T1000 (cell line): ENCODE measurements at regions not wholly inside any gene's neighbourhood (a gene's known extent, or its start where the extent isn't known, plus 50 kb on each side); places are given as distances from the start of the nearest gene placed in this dataset.

ENCODE experiments used
- DNase-seq: peaks from one replicate; lab custom pipeline; 2025; ENCODE audit warnings: mixed read lengths; lab: John Stamatoyannopoulos, UW

DNA sequence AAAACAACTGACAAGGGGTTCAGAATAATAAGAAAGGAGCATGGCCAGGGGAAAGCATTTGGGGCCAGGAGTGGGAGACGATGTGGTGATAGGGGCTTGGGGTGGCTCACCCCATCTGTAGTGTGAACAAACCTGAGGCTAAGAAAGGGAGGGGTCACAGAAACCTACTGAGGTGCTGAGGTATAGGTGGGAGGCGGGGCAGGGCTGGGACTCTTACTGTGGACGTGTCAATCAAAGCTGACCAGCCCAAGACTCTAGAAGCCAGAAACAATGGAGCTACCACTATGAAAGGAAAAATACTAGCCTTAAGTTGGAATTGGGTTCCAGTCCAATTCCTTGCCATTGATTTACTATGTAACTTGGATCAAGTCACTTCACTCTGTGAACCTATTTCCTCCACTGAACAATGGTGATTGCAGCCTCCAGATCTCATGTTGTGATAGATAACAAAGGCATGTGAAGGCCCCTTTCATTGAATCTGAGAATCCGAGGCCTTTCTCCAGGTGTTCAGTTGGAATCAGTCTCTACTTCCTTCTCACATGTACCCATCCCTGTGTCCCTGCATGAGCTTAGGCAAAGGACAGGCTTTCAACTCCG lies 260.9 kb upstream of the HES1 start:
- DNase-seq = no peak

DNA sequence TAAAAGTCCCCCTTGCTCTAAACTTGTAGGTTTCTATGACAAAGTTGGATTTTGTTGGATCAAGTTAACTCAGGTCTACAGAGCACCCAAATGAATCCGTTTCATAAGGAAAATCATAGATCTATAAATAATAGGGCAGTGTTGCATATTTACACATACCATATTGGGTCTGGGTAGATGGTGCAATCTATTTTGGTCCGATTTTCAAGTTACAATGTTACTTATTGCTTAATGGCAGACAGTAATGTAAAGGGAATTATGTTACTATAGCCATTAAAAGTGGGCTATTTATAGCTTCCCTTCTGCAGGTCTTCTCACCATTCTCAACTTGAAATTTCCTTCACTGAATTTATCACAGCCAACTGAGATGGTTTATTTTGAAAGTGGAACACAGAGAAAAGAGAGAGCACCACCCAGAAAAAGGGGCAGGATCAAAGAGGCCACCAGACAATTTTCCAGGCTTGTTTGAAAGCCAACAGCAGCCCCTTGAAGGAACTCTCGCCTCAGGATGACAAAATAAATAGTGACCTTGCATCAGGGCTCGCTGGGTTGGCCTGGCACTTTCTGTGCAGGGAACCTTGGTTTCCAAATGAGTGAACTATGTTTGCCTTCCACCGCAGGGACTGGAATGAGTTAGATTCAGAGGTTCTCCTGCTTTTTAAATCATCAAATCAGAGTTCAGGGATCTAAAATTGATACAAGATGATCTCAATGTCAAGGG lies 260.2 kb upstream of the HES1 start:
- no peak for DNase-seq

DNA sequence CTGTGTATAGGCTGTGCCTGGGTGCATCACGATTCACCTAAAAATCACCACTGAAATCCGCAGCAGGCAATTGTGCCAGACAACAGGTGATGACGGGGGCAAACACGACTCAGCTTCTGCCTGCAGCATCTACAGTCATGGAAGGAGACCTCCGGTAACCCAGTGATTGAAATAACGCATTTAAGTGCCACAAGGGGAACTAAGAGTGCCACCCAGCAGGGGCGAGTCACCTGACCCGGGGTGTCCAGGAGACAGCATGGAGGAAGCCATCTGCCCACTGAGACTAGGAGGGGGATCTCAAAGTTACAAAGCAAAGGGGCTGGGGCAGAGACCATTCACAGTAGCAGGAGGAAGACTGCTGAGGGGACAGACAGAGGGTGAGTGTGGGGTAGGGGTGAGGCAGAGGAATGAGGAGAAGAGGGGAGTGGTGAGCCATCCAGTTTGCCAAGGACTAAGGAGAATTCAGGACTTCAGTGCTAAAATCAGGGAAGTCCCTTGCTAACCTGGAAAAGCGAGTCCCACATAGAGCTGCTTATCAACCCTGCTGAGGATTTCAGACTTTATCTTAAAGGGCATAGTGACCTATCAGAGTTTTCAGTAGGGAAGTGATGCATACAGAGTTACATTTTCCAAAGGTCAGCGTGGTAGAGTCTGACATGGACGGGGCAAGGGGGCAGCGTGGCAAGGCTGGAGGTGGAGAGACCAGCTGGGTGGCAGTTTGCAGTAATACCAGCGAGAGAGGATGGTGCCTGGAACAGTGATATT lies 256.7 kb upstream of the HES1 start:
- DNase-seq = no peak

DNA sequence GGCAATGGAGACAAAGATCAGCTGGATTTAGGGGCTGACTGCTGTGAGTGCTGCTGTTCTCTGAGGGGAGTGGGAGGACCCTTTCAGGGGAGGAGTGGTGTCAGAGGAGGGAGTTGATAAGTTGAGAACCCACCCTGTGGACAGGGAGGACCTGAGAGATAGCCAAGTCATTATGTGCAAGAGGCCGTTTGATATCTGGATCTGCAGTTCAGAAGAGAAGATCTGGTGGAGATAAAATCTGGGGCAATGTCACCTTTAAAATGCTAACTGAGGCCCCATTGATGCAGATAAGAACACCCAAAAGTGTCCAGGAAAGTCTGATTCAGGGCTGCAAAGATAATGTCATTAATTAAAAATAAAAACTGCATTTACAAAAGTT lies 256.1 kb upstream of the HES1 start:
- no peak for DNase-seq

DNA sequence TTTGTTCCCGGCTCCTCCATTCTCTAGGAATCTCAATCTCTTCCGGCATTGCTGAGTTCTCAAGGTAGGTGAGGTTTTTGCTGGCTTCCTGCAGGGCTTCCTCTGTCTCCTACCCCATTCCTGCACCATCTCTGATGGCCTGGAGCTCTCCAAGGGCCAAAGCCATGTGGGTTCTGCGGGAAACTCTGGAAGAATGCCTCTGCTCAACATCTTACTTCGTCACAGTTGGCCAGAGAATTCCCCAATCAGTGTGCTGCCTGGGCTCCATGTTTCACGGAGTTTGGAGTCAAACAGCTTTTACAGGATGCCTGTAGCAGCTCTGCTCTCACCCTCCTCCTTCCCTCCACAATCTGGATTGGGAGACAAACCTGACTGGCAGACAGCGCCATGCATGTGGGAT lies 253.9 kb upstream of the HES1 start:
- DNase-seq = no peak

DNA sequence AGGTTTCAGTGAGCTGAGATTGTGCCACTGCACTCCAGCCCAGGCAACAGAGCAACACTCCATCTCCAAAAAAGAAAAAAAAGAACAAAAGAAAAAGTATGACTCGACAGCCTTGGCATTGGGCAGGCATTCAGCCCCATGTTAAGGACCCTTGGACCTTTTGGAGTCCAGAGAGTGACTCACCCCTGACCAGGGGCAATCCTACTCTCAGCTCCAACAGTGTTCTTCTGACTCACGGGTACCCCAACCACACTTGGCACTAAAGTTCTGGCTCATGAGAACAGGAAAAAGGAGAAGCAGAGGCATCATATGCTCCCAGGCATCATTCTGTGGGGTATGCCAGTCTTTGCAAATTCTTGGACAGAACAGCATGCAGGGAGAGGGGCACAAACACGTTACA lies 252.4 kb upstream of the HES1 start:
- peak; percentile 12 for DNase-seq

DNA sequence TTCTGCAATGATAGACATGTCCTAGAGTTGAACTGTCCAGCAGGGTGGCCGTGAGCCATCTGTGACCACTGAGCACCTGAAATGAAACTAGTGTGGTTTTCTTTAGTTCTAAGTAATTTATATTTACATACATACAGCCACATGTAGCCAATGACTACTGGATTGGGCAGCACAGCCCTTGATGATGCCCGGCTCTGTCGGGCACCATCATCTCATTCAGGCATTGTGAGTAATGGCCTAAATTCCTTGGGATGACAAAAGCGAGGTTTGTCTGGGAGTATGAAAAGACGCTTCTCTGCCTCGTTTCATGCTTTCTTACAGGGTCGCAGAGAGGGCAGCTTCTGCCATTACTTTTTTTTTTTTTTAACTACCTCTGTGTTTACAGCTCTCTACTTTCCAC lies 251.9 kb upstream of the HES1 start:
- no peak for DNase-seq

- DNase-seq = no peak
Observed at GRCh38 chr3:193884652-193885051, 251.3 kb upstream of the HES1 start.

DNA sequence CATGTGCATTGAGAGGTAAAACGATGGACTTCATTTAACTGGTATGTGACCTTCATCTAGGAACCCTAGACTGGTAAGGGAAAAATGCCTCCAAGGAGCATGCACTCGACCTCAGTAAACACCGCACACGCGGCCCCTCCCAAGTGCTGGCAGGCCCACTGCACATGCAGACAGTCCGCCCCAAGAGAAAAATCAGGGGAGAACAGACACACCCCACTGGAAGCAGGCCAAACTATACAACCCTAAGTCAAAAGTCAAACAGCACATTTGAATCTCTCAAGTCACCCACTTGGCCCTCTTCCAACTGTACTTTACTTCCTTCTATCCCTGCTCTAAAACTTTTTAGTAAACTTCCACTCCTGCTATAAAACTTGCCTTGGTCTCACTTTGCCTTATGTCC lies 250.1 kb upstream of the HES1 start:
- no peak for DNase-seq

DNA sequence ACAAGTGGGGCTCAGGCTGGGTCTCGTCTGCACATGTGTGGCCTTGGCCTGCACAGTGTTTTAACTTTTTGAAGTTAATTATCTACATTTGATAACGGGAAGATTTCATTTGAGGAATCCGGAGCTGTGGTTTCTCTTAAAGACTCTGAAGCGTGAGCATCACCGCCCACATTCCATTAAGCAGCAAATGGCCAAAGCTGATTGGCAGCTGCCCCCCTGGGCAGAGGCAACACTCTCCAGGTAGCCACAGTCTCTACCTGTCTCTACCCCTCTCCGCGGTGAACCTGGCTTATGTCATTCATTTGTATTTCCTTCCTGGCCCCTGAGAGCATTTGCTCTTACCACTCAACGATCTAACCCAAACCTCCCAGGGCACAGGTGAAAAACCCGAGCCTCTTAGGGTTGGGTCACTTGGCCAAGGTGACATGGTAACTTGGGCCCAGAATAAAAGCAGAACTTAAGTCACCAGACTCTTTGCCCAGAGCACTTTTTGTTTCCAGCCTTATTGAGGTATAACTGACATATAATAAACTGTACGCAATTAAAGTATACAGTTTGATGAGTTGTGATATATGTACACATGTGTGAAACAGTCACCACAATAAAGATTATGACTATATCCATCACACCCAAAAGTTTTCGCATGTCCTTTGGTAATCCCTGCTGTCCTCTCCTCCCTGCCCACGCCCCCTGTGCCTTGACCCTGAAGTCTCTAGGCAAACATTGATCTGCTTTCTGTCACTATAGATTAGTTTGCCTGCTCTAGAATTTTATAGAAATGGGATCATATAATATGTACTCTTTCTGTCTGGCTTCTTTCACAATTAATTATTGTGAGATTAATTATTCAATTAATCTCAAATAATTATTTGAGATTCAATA lies 245.7 kb upstream of the HES1 start:
- DNase-seq = no peak

GRCh38 chr3:193894121-193894863 lies 241.7 kb upstream of the HES1 start:
- no peak for DNase-seq

GRCh38 chr3:193895409-193895808 lies 240.5 kb upstream of the HES1 start:
- no peak for DNase-seq

DNA sequence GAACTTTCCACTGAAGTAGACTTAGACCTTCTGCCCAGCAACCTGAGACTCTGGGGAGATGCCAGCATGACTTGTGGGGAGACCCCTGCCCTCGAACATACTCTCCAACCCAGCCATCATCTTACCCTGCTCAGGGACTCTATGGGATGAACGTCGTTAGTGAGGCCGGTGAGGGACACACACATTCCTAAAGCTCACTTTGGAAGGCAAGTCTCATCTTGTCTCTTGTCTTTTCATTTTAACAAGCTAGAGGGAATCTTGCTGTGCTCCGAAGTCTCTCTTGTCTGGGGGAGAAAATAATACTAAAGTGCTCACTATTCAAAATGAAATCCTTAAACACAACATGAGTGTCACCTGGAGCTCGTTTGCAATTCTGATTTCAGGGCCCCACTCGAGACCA lies 239.5 kb upstream of the HES1 start:
- DNase-seq = no peak

- DNase-seq = no peak
Observed at GRCh38 chr3:193897288-193897687, 238.7 kb upstream of the HES1 start.

DNA sequence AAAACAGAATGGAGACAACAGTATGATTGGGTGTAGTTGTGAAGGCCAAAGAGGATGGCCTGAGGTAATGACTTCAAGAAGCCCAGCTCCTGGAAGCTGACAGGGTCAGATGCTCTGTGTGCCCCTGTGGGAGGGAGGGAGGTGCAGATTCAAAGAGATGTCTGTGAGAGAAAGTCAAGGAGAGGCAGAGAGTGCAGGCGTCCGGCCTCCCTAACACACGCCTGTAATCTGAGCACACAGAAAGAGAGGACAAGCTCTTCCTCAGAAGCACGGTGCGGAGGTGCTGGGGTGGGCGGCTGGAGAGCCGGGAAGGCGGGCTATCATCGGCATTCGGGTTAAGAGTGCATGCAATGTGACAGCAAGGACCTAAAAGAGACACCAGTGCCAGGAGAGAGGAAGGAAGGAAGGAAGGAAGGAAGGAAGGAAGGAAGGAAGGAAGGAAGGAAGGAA lies 238.2 kb upstream of the HES1 start:
- no peak for DNase-seq

DNA sequence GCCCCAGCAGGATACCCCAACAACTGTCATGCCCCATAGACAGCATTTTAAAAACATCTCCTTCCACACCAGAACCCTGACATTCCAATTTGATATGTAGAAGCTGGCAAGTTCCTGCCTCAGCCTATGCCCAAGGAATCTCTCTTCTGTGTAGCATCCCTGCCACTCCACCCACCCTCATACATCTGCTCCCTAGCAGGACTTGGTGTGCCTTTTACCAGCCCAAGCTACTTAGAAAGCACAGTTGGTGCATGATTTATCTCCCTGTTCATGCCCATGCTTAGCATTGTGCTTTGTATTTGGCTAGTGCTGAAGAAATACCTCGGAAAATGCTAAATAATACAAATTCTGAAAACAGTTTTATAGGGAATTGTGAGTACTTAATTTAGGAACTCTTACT lies 236.9 kb upstream of the HES1 start:
- no peak for DNase-seq

DNA sequence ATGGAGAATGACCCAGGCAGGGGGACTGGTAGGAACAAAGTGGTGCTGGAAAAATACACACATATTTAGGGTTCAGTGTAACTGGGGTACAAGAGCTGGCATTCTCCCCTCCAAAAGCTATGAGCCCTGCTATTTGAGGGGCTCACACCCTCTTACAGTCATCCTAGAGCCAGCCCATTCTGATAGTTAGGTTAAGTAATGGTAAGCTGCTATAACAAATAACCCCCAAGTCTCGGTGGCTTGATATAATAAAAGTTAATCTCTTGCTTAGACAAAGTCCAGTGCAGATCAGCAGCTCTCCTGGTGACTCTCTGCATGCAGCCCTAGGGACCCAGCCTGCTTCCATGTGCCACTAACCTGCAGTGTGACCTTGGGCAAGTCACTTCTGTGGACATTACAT lies 234.9 kb upstream of the HES1 start:
- DNase-seq = no peak

DNA sequence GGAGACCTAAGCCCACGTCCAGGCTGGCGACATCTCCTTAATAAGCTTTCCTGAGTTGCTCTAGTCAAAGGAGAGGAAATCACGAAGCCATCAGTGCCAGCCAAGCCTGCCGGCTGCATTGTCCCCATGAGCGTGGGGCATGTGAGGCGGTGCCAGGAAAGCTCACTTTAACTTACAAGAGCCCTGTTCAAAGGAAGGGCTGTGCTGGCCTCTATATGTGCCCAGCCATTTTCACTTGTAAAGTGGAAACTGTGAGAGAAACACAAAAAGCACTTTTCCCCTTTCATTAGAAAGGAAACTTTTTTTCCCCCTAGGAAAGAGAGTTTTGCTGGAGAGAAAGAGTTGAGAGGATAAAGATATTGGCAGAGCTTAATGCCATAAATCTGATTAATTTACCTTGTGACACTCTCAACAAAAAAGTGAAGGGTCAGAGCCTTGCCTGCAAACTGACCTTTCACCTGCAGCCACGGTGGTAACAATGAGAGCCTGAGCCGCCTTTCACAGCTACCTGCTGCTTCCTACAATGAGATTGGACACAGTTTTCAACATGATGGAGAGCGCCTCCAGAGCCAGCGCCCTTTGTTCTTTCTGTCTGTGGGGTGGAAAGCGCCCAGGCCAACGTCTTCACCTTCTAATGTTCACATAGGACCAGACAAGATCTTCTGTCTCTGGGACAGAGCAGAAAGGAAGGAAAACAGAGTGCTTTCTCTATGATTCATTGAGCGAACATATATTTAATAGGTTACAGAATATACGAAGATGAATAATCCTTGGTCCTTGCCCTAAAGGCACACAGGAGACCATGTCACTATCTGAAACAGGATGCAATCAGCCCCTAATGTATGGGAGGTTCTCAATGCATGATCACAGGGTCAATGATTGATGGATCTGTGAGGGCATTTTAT lies 233.1 kb upstream of the HES1 start:
- no peak for DNase-seq

DNA sequence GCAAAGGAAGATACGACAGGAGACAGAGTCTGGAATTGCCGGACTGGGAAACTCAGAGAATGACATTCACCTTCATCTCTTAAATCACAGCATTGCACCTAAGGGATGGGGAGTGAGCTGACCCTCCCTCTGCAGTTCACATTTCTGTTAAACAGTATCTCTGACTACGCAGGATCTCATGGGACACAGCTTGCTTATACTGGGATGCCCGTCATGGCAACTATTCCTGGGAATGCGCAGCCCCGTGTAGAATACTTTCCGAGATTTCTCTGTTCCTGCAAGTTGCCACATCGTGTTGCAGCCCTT lies 232.5 kb upstream of the HES1 start:
- no peak for DNase-seq

DNA sequence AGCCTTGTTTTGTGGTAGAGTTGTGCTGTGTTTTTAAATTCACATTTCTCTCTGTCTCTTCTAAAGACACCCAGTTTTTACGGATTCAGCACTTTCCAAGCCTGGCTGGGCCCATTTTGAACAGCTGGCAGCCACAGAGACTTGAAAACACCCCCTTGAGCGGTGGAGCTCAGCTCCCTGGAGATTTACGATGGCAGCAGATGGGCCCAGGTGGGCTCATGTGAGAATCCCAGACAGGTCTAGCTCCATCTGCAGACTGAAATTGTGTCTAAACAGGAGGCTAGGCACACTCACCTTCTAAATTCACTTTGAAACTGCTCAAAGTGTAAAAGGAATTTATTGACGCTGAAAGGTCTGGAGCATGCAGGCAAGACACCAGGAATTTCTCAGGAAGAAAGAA lies 232.0 kb upstream of the HES1 start:
- no peak for DNase-seq
